Endodermal cell (in vitro differentiated cells): ENCODE measurements at regions not wholly inside any gene's neighbourhood (a gene's known extent, or its start where the extent isn't known, plus 50 kb on each side); places are given as distances from the start of the nearest gene placed in this dataset.

ENCODE experiments used
- DNase-seq: peaks from one replicate; pipeline ENCODE4 v3.0.0-alpha.2; 2017
- H3K27ac ChIP-seq: 2 replicates; pipeline ENCODE4 v1.5.1; 2013; ENCODE audit warnings: mild to moderate bottlenecking, low read depth, low read length, moderate library complexity
- H3K27me3 ChIP-seq: 2 replicates; pipeline ENCODE4 v1.6.1; 2013; ENCODE audit warnings: mild to moderate bottlenecking, low read length, moderate library complexity; ENCODE audit not compliant: insufficient read depth, control insufficient read depth, poor library complexity, severe bottlenecking
- H3K36me3 ChIP-seq: 2 replicates; pipeline ENCODE4 v1.7.0; 2013; ENCODE audit warnings: mild to moderate bottlenecking, low read length, moderate library complexity; ENCODE audit not compliant: control insufficient read depth, insufficient read depth
- H3K4me1 ChIP-seq: one replicate; pipeline ENCODE4 v1.7.0; 2013; ENCODE audit warnings: low read length; ENCODE audit not compliant: control insufficient read depth, insufficient read depth
- H3K4me3 ChIP-seq: 2 replicates; pipeline ENCODE4 v1.5.1; 2013; ENCODE audit warnings: mild to moderate bottlenecking, low read length, moderate library complexity
- H3K9ac ChIP-seq: 2 replicates; pipeline ENCODE4 v1.6.1; 2013; ENCODE audit warnings: mild to moderate bottlenecking, low read length, moderate library complexity; ENCODE audit not compliant: poor library complexity, severe bottlenecking; ENCODE audit errors: extremely low read depth
- H3K9me3 ChIP-seq: 2 replicates; pipeline ENCODE4 v1.6.1; 2013; ENCODE audit warnings: mild to moderate bottlenecking, low read length, moderate library complexity; ENCODE audit not compliant: control insufficient read depth
- H3K27ac Mint-ChIP-seq: 2 replicates; pipeline ENCODE4 v1.8.0; 2020; ENCODE audit warnings: mixed read lengths
- H3K27me3 Mint-ChIP-seq: 2 replicates; pipeline ENCODE4 v1.8.0; 2021; ENCODE audit warnings: mild to moderate bottlenecking, mixed read lengths; ENCODE audit not compliant: insufficient read depth
- H3K36me3 Mint-ChIP-seq: 2 replicates; pipeline ENCODE4 v1.8.0; 2020; ENCODE audit warnings: low read depth, mixed read lengths
- H3K4me1 Mint-ChIP-seq: 2 replicates; pipeline ENCODE4 v1.8.0; 2020; ENCODE audit warnings: mixed read lengths
- H3K4me3 Mint-ChIP-seq: 2 replicates; pipeline ENCODE4 v1.8.0; 2020; ENCODE audit warnings: mild to moderate bottlenecking, moderate library complexity, mixed read lengths
- H3K9me3 Mint-ChIP-seq: 2 replicates; pipeline ENCODE4 v1.8.0; 2020; ENCODE audit warnings: mild to moderate bottlenecking, mixed read lengths
- CTCF ChIP-seq: fragments of 200-600 bp; sonication (generic); conservative IDR thresholded peaks from 2 replicates; pipeline ENCODE4 v1.5.0; 2021; ENCODE audit warnings: antibody characterized with exemption, mild to moderate bottlenecking
- WGBS, 2 experiments: methylation state at CpG; one replicate each; pipeline versions ENCODE4 v1.1.5 to v1.1.7; 2013; ENCODE audit warnings: missing lambda C conversion rate in 2 of 2, mixed read lengths in 1 of 2; ENCODE audit not compliant: insufficient coverage in 1 of 2, insufficient read length in 1 of 2; 5-methylcytosine and 5-hydroxymethylcytosine counted together

GRCh38 chr4:119823045-119823444 lies 194.4 kb upstream of the PDE5A start:
- Mint-ChIP-seq H3K36me3 (no peaks in the 10 kb centered on the region), H3K27me3 (no peaks in the 10 kb centered on the region), H3K27ac (no peak overlapping the region), H3K4me3 (no peak overlapping the region), H3K4me1 (no peaks in the 10 kb centered on the region), H3K9me3 (no peaks in the 10 kb centered on the region)
- no peak overlapping the region for H3K9ac ChIP-seq
- no peak overlapping the region for H3K27ac ChIP-seq
- no peaks in the 10 kb centered on the region for H3K9me3 ChIP-seq
- no peaks in the 10 kb centered on the region for H3K27me3 ChIP-seq
- no peaks in the 10 kb centered on the region for H3K4me1 ChIP-seq
- H3K36me3 ChIP-seq = no peaks in the 10 kb centered on the region
- H3K4me3 ChIP-seq = no peak overlapping the region
- DNase-seq = no peak
- 78% methylated on average over 1 of the region's 1 CpG; no CpG with 5 or more reads in 1 of the 2 experiments for WGBS, 2 experiments
- no peak for TF ChIP-seq CTCF

GRCh38 chr4:119816473-119816872 lies 187.9 kb upstream of the PDE5A start:
- no peaks in the 10 kb centered on the region for H3K27me3 Mint-ChIP-seq
- DNase-seq = no peak
- H3K9me3 Mint-ChIP-seq = no peaks in the 10 kb centered on the region
- Histone ChIP-seq H3K9me3 (peaks cover 5% of the 10 kb centered on the region), H3K4me1 (peaks cover 8% of the 10 kb centered on the region), H3K27me3 (no peaks in the 10 kb centered on the region), H3K36me3 (no peaks in the 10 kb centered on the region), H3K4me3 (no peak overlapping the region), H3K27ac (no peak overlapping the region), H3K9ac (no peak overlapping the region)
- no peak for TF ChIP-seq CTCF
- no peaks in the 10 kb centered on the region for H3K36me3 Mint-ChIP-seq
- H3K4me3 Mint-ChIP-seq = no peak overlapping the region
- H3K4me1 Mint-ChIP-seq = peaks cover 6% of the 10 kb centered on the region
- H3K27ac Mint-ChIP-seq = no peak overlapping the region

- no peak for TF ChIP-seq CTCF
- Mint-ChIP-seq H3K27ac (no peak overlapping the region), H3K4me1 (peaks cover 6% of the 10 kb centered on the region), H3K36me3 (no peaks in the 10 kb centered on the region), H3K27me3 (no peaks in the 10 kb centered on the region), H3K9me3 (no peaks in the 10 kb centered on the region), H3K4me3 (no peak overlapping the region)
- Histone ChIP-seq H3K4me1 (peaks cover 8% of the 10 kb centered on the region), H3K4me3 (no peak overlapping the region), H3K27me3 (no peaks in the 10 kb centered on the region), H3K9ac (no peak overlapping the region), H3K9me3 (peaks cover 5% of the 10 kb centered on the region), H3K36me3 (no peaks in the 10 kb centered on the region), H3K27ac (no peak overlapping the region)
- WGBS, 2 experiments = 95 to 100% methylated on average over 1 of the region's 1 CpG
- no peak for DNase-seq
Observed at GRCh38 chr4:119810001-119810400, 181.4 kb upstream of the PDE5A start.
